K562 (cell line): ENCODE measurements at regions not wholly inside any gene's neighbourhood (a gene's known extent, or its start where the extent isn't known, plus 50 kb on each side); places are given as distances from the start of the nearest gene placed in this dataset.

Experiments
- EP400 ChIP-seq: fragments of 450-650 bp; IDR thresholded peaks from 2 replicates; pipeline ENCODE4 v1.6.1; 2017; ENCODE audit warnings: antibody characterized with exemption, mild to moderate bottlenecking, moderate library complexity
- ERF ChIP-seq: fragments of 450-650 bp; formaldehyde crosslinking; IDR thresholded peaks from 2 replicates; pipeline ENCODE4 v1.4.0; 2020; ENCODE audit warnings: mild to moderate bottlenecking, mixed read lengths
- IFI16 ChIP-seq: fragments of 250-450 bp; sonication (Bioruptor Pico); IDR thresholded peaks from 2 replicates; pipeline ENCODE4 v2.1.2; 2022; ENCODE audit warnings: mild to moderate bottlenecking, inconsistent platforms
- MAFF ChIP-seq: IDR thresholded peaks from 2 replicates; pipeline ENCODE4 v1.6.1; 2012; ENCODE audit warnings: low read length, improper control_type of control experiment
- PPARD ChIP-seq: fragments of 250-450 bp; sonication (Bioruptor Pico); IDR thresholded peaks from 2 replicates; pipeline ENCODE4 v1.8.0; 2022; ENCODE audit warnings: inconsistent platforms, mild to moderate bottlenecking, moderate library complexity
- TAF9B ChIP-seq: fragments of 450-650 bp; IDR thresholded peaks from 2 replicates; pipeline ENCODE4 v1.6.1; 2018; ENCODE audit warnings: mild to moderate bottlenecking; ENCODE audit not compliant: partially characterized antibody
- ZNF384 ChIP-seq: IDR thresholded peaks from 2 replicates; pipeline ENCODE4 v1.6.1; 2012; ENCODE audit warnings: low read depth, low read length, improper control_type of control experiment
- ZSCAN32 ChIP-seq: fragments of 450-650 bp; formaldehyde crosslinking; IDR thresholded peaks from 2 replicates; pipeline ENCODE4 v1.4.0; 2020; ENCODE audit warnings: mild to moderate bottlenecking, moderate library complexity
- TF ChIP-seq, protein P1 (sequence below), 2 experiments: fragments of 450-650 bp; formaldehyde crosslinking in 1 of 2; IDR thresholded peaks; 2 replicates each; pipeline versions ENCODE4 v1.4.0 to v1.6.1; 2014 to 2020; ENCODE audit warnings: mild to moderate bottlenecking in 2 of 2, borderline replicate concordance in 1 of 2, low read depth in 1 of 2

DNA sequence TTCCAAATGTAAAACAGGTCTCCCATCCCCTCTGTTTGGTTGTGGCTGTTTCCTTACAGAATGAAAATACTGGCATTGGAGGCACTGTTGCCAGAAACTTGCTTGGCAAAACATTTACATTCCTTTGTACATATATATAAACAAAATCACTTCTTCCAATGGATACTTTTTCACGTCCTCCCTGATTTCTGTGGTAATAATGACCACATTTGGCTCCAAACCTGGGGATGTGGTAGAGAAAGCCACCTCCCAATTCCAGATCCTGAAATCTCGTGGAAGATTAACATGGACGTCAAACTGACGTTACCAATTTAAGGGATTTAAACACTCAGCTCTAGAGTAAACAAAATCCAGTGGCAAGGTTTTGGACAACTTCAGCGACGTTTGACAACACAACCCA, 370.8 kb upstream of the ZFHX3 start (continued):
- TF ChIP-seq, protein P1, sequence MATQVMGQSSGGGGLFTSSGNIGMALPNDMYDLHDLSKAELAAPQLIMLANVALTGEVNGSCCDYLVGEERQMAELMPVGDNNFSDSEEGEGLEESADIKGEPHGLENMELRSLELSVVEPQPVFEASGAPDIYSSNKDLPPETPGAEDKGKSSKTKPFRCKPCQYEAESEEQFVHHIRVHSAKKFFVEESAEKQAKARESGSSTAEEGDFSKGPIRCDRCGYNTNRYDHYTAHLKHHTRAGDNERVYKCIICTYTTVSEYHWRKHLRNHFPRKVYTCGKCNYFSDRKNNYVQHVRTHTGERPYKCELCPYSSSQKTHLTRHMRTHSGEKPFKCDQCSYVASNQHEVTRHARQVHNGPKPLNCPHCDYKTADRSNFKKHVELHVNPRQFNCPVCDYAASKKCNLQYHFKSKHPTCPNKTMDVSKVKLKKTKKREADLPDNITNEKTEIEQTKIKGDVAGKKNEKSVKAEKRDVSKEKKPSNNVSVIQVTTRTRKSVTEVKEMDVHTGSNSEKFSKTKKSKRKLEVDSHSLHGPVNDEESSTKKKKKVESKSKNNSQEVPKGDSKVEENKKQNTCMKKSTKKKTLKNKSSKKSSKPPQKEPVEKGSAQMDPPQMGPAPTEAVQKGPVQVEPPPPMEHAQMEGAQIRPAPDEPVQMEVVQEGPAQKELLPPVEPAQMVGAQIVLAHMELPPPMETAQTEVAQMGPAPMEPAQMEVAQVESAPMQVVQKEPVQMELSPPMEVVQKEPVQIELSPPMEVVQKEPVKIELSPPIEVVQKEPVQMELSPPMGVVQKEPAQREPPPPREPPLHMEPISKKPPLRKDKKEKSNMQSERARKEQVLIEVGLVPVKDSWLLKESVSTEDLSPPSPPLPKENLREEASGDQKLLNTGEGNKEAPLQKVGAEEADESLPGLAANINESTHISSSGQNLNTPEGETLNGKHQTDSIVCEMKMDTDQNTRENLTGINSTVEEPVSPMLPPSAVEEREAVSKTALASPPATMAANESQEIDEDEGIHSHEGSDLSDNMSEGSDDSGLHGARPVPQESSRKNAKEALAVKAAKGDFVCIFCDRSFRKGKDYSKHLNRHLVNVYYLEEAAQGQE (IDR thresholded peaks at IDR 0.05; ENCODE audit: borderline replicate concordance), result no peak
- TF ChIP-seq, protein P1 (CRISPR knock-in tag; IDR thresholded peaks at IDR 0.05; ENCODE audit: low read depth), result no peak
- no peak for TF ChIP-seq ZSCAN32 (CRISPR knock-in tag)
- no peak for TF ChIP-seq ZNF384
- TF ChIP-seq EP400, result no peak
- no peak for TF ChIP-seq IFI16 (CRISPR knock-in tag)
- no peak for TF ChIP-seq ERF
- TF ChIP-seq TAF9B, result no peak
- TF ChIP-seq PPARD (CRISPR knock-in tag), result no peak
- no peak for TF ChIP-seq MAFF
